CD8-positive, alpha-beta memory T cell (primary cell): ENCODE measurements at regions not wholly inside any gene's neighbourhood (a gene's known extent, or its start where the extent isn't known, plus 50 kb on each side); places are given as distances from the start of the nearest gene placed in this dataset.

Experiments
- CTCF ChIA-PET: fragments of 350-600 bp; sonication (Branson Sonifier 250); formaldehyde crosslinking; loops from one replicate; lab custom pipeline; 2021; ENCODE audit warnings: antibody characterized with exemption; lab: Charles Lee
- POLR2A ChIA-PET: fragments of 350-600 bp; sonication (Branson Sonifier 250); formaldehyde crosslinking; loops from one replicate; lab custom pipeline; 2021; ENCODE audit warnings: antibody characterized with exemption; lab: Charles Lee
- DNase-seq, 5 donors: peaks; one replicate each; pipeline versions ENCODE4 v3.0.0 to v3.0.0-alpha.2; 2020 to 2022; ENCODE audit warnings: mixed read lengths in 1 of 5
- H3K27ac ChIP-seq: one replicate; pipeline ENCODE4 v1.7.0; 2013; ENCODE audit warnings: low read depth, mild to moderate bottlenecking, low read length, moderate library complexity
- H3K27me3 ChIP-seq: 2 replicates; pipeline ENCODE4 v1.7.0; 2013; ENCODE audit warnings: low read length, mild to moderate bottlenecking; ENCODE audit not compliant: insufficient read depth, poor library complexity, severe bottlenecking
- H3K36me3 ChIP-seq: 2 replicates; pipeline ENCODE4 v1.7.0; 2013; ENCODE audit warnings: mild to moderate bottlenecking, low read length, moderate library complexity; ENCODE audit not compliant: insufficient read depth
- H3K4me1 ChIP-seq: 2 replicates; pipeline ENCODE4 v1.7.0; 2013; ENCODE audit warnings: mild to moderate bottlenecking, low read length, moderate library complexity; ENCODE audit not compliant: insufficient read depth
- H3K4me3 ChIP-seq: 2 replicates; pipeline ENCODE4 v1.7.0; 2013; ENCODE audit warnings: mild to moderate bottlenecking, low read length
- H3K9me3 ChIP-seq: 2 replicates; pipeline ENCODE4 v1.7.0; 2013; ENCODE audit warnings: mild to moderate bottlenecking, low read length
- H3K27ac Mint-ChIP-seq, 8 donors: one replicate each; pipeline ENCODE4 v1.8.0; 2020 to 2021; ENCODE audit warnings: mixed read lengths in 8 of 8, mild to moderate bottlenecking in 6 of 8, inconsistent platforms in 3 of 8, moderate library complexity in 3 of 8
- H3K27me3 Mint-ChIP-seq, 2 donors: one replicate each; pipeline ENCODE4 v1.8.0; 2020 to 2021; ENCODE audit warnings: mixed read lengths in 2 of 2, mild to moderate bottlenecking in 1 of 2, moderate library complexity in 1 of 2
- H3K36me3 Mint-ChIP-seq, 3 donors: one replicate each; pipeline ENCODE4 v1.8.0; 2020 to 2021; ENCODE audit warnings: mixed read lengths in 3 of 3, inconsistent platforms in 1 of 3, mild to moderate bottlenecking in 1 of 3
- H3K4me1 Mint-ChIP-seq, 3 donors: one replicate each; pipeline ENCODE4 v1.8.0; 2020 to 2021; ENCODE audit warnings: mixed read lengths in 3 of 3, inconsistent platforms in 1 of 3, mild to moderate bottlenecking in 1 of 3
- H3K4me3 Mint-ChIP-seq, 7 donors: one replicate each; pipeline ENCODE4 v1.8.0; 2020 to 2021; ENCODE audit warnings: mixed read lengths in 7 of 7, mild to moderate bottlenecking in 6 of 7, moderate library complexity in 4 of 7, inconsistent platforms in 2 of 7
- H3K9me3 Mint-ChIP-seq, 5 donors: one replicate each; pipeline ENCODE4 v1.8.0; 2020 to 2022; ENCODE audit warnings: mixed read lengths in 5 of 5, mild to moderate bottlenecking in 3 of 5, moderate library complexity in 2 of 5, inconsistent platforms in 1 of 5

DNA sequence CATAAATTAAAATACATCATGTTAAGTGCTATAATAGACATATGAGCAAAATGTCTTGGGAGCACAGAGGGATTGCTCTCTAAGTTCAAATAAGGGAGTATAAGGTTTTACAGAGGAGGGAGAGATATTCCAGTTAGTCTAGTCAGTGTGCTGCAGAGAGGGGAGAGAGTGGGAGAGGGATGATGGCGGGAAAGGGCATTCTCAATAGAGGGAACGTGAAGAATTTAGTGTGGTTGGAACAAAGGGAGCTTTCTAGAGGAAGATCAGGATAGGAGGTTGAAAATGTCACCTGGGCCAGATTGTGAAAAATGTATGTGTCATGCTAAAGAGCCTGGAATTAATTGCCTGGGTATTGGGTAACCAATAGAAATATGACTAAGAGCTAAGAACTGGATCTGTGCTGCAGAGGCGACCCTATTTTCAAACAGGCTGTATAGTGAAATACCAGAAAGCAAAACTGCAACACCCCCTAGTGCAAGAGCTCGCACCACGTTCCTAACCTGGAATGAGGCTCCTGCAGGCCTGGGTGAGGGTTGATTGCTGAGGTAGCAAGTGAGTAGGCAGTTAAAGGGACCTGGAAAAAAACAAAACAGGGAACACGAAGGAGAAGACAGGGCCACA, 791.8 kb upstream of the C9orf72 start:
- Mint-ChIP-seq H3K36me3 (no peaks in the 10 kb centered on the region), H3K27ac (no peak overlapping the region), H3K27me3 (peaks cover 0 to 1% of the 10 kb centered on the region in 2 donors), H3K4me3 (no peak overlapping the region), H3K4me1 (no peaks in the 10 kb centered on the region), H3K9me3 (peaks cover 0 to 12% (median 6%) of the 10 kb centered on the region in 5 donors)
- ChIA-PET CTCF (no interaction called here), POLR2A (no interaction called here)
- Histone ChIP-seq H3K36me3 (no peaks in the 10 kb centered on the region), H3K27me3 (no peaks in the 10 kb centered on the region), H3K27ac (no peak overlapping the region), H3K4me1 (no peaks in the 10 kb centered on the region), H3K4me3 (no peak overlapping the region), H3K9me3 (no peaks in the 10 kb centered on the region)
- DNase-seq, result no peak

DNA sequence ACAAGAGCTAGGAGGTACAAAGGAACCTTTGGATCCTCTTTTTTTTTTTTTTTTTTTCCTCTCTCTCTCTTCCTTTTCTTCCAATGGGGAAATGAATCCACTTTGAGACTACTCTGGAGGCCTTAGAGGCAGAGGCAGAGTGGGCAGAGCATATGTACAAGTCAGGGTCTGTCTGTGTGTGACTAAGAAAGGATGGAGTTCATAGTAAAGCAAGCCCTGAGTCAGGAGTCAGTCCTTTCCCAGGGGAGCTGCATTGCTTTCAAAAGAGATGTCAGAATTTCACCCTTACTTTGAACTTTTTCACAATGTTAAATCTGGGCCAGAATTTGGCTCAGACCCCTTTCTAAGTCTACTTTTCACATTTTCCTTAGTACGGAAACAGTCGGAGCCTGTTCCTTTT, 792.4 kb upstream of the C9orf72 start:
- H3K4me3 ChIP-seq, result no peak overlapping the region
- no peaks in the 10 kb centered on the region for H3K9me3 ChIP-seq
- no peaks in the 10 kb centered on the region for H3K27me3 ChIP-seq
- DNase-seq, result no peak
- H3K27ac ChIP-seq, result no peak overlapping the region
- no peak overlapping the region for H3K4me3 Mint-ChIP-seq
- peaks cover 0 to 2% of the 10 kb centered on the region in 2 donors for H3K27me3 Mint-ChIP-seq
- no peaks in the 10 kb centered on the region for H3K36me3 Mint-ChIP-seq
- H3K4me1 Mint-ChIP-seq, result no peaks in the 10 kb centered on the region
- no peaks in the 10 kb centered on the region for H3K4me1 ChIP-seq
- no peak overlapping the region for H3K27ac Mint-ChIP-seq
- H3K36me3 ChIP-seq, result no peaks in the 10 kb centered on the region
- H3K9me3 Mint-ChIP-seq, result peaks cover 0 to 12% (median 6%) of the 10 kb centered on the region in 5 donors
- ChIA-PET CTCF (no interaction called here), POLR2A (no interaction called here)

DNA sequence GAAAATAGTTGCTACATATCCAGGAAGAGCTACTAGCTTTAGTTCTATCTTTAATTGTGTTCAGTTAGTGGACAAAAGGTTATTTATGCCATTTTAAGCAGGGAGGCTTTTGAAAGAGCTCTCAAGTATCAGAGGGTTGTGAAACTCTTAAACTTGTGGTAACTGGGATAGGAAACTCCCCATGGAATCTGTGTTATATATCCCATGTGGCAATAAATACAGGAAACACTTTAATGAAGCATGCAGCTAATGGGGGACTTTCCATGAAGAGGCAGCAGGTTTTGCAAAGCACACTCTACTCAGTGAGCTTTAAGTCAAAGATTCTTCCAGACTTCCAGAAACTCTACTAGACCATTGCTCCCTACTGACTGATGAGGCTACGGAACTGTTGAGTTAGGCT, 805.0 kb upstream of the C9orf72 start:
- DNase-seq, result no peak

DNA sequence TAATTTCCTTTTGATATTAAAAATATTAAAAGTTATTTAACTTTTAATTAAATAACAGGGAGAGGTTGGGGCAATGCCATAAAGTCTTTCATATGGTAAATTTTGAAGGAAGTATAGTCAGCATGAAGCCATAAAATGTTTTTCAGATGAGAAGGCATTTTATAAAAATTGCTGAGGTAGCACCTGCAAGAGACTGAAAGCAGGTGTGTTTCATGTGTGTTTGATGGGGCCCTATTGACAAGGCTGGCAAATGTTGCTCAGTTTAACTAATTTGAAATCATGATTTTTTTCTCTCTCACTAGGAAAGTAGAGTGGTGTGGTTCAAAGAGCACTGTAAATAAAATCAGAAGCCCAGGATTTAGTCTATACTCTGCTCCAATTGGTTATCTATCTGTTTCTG, 805.8 kb upstream of the C9orf72 start:
- ChIA-PET CTCF (no interaction called here), POLR2A (no interaction called here)
- Mint-ChIP-seq H3K27me3 (no peaks in the 10 kb centered on the region), H3K27ac (no peak overlapping the region), H3K4me1 (no peaks in the 10 kb centered on the region), H3K4me3 (no peak overlapping the region), H3K9me3 (peaks cover 0 to 7% (median 4%) of the 10 kb centered on the region in 5 donors), H3K36me3 (no peaks in the 10 kb centered on the region)
- no peaks in the 10 kb centered on the region for H3K4me1 ChIP-seq
- H3K27me3 ChIP-seq, result no peaks in the 10 kb centered on the region
- no peaks in the 10 kb centered on the region for H3K9me3 ChIP-seq
- no peaks in the 10 kb centered on the region for H3K36me3 ChIP-seq
- H3K4me3 ChIP-seq, result no peak overlapping the region
- no peak overlapping the region for H3K27ac ChIP-seq
- no peak for DNase-seq

More for the DNA sequence above, 805.0 kb upstream of the C9orf72 start:
- Mint-ChIP-seq H3K36me3 (no peaks in the 10 kb centered on the region), H3K4me3 (no peak overlapping the region), H3K27me3 (no peaks in the 10 kb centered on the region), H3K9me3 (peaks cover 0 to 7% (median 5%) of the 10 kb centered on the region in 5 donors), H3K27ac (no peak overlapping the region), H3K4me1 (no peaks in the 10 kb centered on the region)
- Histone ChIP-seq H3K36me3 (no peaks in the 10 kb centered on the region), H3K27me3 (no peaks in the 10 kb centered on the region), H3K27ac (no peak overlapping the region), H3K9me3 (no peaks in the 10 kb centered on the region), H3K4me1 (no peaks in the 10 kb centered on the region), H3K4me3 (no peak overlapping the region)
- ChIA-PET CTCF (no interaction called here), POLR2A (no interaction called here)

DNA sequence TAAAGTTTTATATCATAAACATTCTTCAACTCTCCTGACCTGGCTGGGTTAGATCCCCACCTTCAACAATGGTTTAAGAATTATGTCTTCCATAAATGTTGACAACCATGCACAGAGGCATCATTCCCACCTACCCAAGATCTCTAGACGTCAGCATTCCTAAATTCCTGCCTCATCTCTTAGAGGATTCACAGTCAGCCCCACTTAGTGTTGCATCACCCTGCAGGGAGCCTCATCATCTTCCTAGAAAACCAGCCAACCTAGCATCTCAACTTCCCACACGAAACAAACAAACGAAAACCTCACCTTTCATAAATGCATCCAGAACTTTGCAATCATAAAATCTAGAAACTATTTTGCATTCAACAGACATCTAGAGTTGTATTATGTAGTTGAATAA, 816.1 kb upstream of the C9orf72 start:
- Mint-ChIP-seq H3K27me3 (peaks cover 0 to 2% of the 10 kb centered on the region in 2 donors), H3K4me3 (no peak overlapping the region), H3K27ac (no peak overlapping the region), H3K9me3 (peaks cover 2 to 19% (median 3%) of the 10 kb centered on the region in 5 donors), H3K4me1 (no peaks in the 10 kb centered on the region), H3K36me3 (no peaks in the 10 kb centered on the region)
- H3K4me1 ChIP-seq, result no peaks in the 10 kb centered on the region
- no peaks in the 10 kb centered on the region for H3K27me3 ChIP-seq
- H3K4me3 ChIP-seq, result no peak overlapping the region
- H3K27ac ChIP-seq, result no peak overlapping the region
- H3K36me3 ChIP-seq, result no peaks in the 10 kb centered on the region
- CTCF ChIA-PET, result no interaction called here
- POLR2A ChIA-PET, result no interaction called here
- H3K9me3 ChIP-seq, result no peaks in the 10 kb centered on the region
- DNase-seq, result no peak

DNA sequence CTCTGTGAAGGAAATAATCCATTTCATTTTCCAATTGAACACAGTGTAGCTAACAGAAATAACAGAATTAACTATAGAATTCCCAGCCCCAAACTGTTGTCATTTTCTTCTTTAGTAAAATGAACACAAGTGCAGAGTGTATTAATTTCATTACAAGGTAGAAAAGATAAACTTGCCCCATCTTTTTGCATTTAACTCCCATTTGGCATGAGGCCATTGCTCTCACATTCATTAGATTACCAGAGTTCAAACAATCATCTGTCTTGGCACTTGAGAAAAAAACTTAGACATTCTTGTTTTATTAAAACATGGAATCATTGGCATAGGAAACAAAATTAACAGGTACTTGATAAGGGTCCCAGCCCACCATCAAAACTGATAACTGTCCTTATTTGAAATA, 821.5 kb upstream of the C9orf72 start:
- no peaks in the 10 kb centered on the region for H3K9me3 ChIP-seq
- Mint-ChIP-seq H3K27ac (no peak overlapping the region), H3K9me3 (peaks cover 0 to 12% (median 5%) of the 10 kb centered on the region in 5 donors), H3K4me3 (no peak overlapping the region), H3K4me1 (no peaks in the 10 kb centered on the region), H3K27me3 (peaks cover 0 to 2% of the 10 kb centered on the region in 2 donors), H3K36me3 (no peaks in the 10 kb centered on the region)
- no peaks in the 10 kb centered on the region for H3K36me3 ChIP-seq
- no peaks in the 10 kb centered on the region for H3K27me3 ChIP-seq
- ChIA-PET POLR2A (no interaction called here), CTCF (no interaction called here)
- H3K27ac ChIP-seq, result no peak overlapping the region
- DNase-seq, result no peak
- H3K4me1 ChIP-seq, result no peaks in the 10 kb centered on the region
- no peak overlapping the region for H3K4me3 ChIP-seq

DNA sequence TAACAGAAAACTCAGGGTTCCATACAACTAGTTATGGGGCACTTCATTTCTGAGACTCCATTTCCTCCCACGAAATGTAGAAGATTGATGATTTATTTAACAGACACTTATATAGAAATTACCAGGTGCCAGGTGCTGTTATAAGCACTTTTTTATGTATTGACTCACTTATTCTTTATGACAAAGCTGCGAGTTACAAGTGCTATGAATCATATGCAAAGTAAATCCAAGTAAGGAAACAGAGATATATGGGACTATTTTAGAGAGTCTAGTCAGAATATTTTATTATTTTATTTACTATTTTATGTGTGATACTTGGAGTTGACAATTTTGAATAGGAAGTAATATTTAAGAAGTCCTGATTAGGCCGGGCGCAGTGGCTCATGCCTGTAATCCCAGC, 822.8 kb upstream of the C9orf72 start:
- no peak overlapping the region for H3K27ac ChIP-seq
- no peak for DNase-seq
- H3K9me3 ChIP-seq, result no peaks in the 10 kb centered on the region
- Mint-ChIP-seq H3K27me3 (no peaks in the 10 kb centered on the region), H3K4me1 (no peaks in the 10 kb centered on the region), H3K36me3 (no peaks in the 10 kb centered on the region), H3K4me3 (no peak overlapping the region), H3K27ac (no peak overlapping the region), H3K9me3 (peaks cover 0 to 12% (median 5%) of the 10 kb centered on the region in 5 donors)
- no peaks in the 10 kb centered on the region for H3K36me3 ChIP-seq
- H3K4me3 ChIP-seq, result no peak overlapping the region
- no peaks in the 10 kb centered on the region for H3K4me1 ChIP-seq
- ChIA-PET CTCF (no interaction called here), POLR2A (no interaction called here)
- no peaks in the 10 kb centered on the region for H3K27me3 ChIP-seq

DNA sequence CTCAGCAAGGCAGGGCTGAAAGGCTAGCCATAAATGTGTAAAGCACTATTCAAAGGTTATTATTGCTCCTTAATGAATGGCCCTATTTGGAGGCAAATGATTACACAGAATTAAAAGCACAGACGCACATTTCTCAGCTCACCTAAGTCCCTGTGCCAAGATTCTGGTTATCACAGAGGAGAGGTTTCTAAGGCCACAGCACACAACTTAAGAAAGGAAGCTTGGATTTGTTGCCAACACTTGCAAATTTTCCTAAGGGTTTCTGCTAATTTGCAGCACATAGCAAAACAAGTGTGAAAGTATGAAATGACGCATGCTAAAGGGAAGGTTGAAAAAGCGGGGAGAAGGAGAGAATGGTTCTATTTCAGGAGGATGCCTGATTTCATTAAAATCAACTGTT, 834.1 kb upstream of the C9orf72 start:
- ChIA-PET CTCF (no interaction called here), POLR2A (no interaction called here)
- H3K27ac Mint-ChIP-seq, result no peak overlapping the region
- no peak overlapping the region for H3K4me3 Mint-ChIP-seq
- no peak overlapping the region for H3K27ac ChIP-seq
- no peak for DNase-seq
- H3K36me3 Mint-ChIP-seq, result no peaks in the 10 kb centered on the region
- H3K9me3 ChIP-seq, result no peaks in the 10 kb centered on the region
- H3K36me3 ChIP-seq, result no peaks in the 10 kb centered on the region
- H3K4me1 ChIP-seq, result no peaks in the 10 kb centered on the region
- no peaks in the 10 kb centered on the region for H3K27me3 ChIP-seq
- H3K4me1 Mint-ChIP-seq, result no peaks in the 10 kb centered on the region
- H3K4me3 ChIP-seq, result no peak overlapping the region
- H3K27me3 Mint-ChIP-seq, result no peaks in the 10 kb centered on the region
- peaks cover 0 to 18% (median 3%) of the 10 kb centered on the region in 5 donors for H3K9me3 Mint-ChIP-seq
